HG03025 (cell line): ENCODE measurements at regions not wholly inside any gene's neighbourhood (a gene's known extent, or its start where the extent isn't known, plus 50 kb on each side); places are given as distances from the start of the nearest gene placed in this dataset.

ENCODE experiments used
- ATAC-seq: cut with Tn5 transposase; IDR thresholded peaks from one replicate; pipeline ENCODE4 v1.9.1; 2021; ENCODE audit warnings: mild to moderate bottlenecking, moderate library complexity; ENCODE audit not compliant: unreplicated experiment, low FRiP score

DNA sequence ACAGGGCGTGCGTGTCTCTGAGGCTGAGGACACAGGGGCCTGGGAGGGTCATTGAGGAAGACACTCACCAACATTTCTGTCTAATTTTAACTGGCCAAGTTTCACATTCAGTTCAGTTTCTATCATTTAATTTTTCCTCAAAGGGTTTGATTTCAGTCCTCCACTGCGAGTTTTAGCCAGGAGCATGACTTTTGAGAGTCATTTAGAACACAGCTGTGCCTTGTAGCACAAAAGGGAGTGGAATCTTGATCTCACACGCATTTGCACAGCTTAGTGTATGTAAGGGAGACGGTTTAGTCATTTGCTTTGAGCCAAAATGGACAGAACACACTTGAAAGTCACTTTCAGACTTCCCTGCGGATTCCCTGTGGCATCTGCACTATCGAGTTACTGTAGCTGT is 1090.8 kb downstream of the BCL11B start:
- ATAC-seq: no peak

DNA sequence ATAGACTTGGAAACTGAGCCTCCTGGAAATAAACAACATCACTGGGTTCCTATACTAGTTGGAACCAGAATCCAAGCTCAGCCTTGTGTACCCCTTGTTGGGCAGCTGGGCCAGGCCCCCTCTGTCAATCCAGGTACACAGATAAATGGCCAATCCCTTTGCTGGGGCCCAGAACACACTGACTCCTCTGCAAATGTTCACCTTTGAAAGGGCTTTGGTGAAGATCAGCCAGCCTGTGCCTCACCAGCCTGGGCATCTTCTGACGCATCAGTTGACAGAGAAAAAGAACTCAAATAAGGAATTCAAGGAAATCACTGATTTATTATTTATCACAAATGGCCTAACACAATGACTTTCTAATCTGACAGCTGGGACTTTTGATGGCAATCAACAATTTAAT is 1090.2 kb downstream of the BCL11B start:
- no peak for ATAC-seq

DNA sequence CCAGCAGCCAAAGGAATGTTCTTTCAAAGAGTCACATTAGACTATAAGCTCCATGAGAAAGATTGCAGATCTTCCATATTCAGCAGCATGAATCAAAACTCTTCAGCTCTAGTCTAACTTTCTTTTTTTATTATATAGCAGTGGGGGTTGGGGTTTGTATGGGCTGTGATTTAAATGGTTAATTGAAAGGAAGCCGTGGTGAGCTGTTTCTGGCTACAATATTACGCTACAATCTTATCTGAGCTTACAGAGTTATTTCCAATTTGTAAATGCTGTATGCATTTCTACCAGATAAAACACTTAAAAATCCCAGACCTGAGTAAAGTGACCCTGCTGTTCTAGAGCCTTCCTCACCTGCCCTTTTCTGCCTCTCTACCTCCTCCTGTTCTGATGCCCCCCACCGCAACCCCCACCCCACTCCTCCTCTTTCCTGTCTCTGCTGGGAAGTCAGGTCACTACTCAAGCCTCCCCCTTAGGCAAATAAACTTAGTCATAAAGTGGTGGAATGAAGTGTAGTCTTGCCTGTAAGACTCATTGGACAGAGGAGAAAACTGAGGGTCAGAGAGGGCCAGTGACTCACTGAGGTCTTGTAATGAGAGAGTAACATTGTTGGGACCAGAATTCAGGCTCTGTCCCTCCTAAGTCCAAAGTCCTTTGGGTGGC is 1089.5 kb downstream of the BCL11B start:
- ATAC-seq: no peak

DNA sequence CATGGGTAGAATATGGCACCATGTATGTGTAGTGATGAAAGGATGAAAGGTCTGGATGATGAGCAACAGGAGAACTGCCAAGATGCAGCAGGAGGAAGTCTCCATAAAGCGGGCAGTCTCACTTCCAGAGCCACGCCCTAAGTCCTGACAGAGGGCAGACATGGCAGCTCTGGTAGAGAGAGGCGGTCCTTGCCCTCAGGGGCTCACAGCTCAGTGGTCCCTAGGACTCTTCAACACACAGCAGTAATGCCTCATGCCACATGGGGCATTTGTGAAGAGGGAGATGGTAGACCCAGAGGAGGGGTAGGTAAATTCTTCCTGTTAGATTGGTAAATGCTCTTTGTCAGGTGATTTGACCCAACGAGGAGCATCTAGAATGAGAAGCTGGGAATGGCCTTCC is 1088.4 kb downstream of the BCL11B start:
- ATAC-seq: no peak

DNA sequence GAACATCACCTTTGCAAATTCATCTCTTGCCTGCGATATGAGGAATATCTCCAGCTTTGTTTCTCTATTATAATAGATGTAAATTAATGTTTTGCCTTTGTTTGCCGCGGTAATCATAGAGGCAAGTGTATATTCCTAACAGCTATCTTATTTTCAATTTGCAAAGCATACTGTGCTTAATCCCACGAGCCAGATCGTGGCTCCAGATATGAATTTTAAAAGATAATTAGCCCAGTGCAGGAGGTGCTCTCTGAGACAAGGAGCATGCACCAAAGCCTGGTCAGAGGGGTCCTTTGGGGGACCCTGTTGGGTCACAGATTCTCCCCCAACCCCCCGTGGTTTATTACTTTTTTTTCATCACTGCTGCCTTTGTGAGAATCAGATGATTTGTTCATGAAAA is 1087.5 kb downstream of the BCL11B start:
- no peak for ATAC-seq

DNA sequence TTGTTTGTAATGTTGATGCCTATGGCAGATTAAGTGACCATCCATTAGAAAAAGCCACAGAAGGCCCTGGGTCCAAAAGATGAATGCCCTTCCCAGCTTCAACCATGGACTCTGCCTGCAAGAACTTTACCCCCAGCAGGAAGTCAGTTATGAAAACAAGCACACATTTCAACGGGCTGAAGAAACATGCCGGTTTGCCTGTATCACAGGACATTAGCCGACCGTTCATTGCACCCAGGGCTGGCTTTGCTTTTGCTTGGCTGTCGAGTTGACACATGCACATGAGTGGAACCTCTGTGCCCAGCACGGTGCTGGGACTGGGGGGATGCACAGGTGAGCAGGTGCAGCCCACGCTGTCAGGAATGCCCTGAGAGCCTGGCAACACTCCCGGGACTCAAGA is 1087.0 kb downstream of the BCL11B start:
- ATAC-seq: no peak

DNA sequence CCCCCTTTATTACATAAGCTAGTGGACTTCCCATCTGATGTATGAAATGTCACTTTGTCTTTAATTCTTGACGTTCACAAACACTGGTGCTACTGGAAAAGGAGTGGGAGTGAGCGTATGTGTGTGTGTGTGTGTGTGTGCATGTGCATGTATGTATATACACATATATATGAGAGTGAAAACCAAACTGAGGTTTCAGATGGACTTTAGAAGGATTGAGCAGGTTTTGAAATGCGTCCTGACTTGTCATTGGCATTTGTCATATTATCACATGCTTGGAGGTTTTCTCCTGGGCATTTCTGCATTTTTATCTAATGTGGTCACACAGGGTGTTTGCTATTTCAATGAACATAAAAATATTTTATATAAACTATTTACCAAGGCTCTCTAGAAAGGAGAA is 1085.9 kb downstream of the BCL11B start:
- ATAC-seq: no peak

DNA sequence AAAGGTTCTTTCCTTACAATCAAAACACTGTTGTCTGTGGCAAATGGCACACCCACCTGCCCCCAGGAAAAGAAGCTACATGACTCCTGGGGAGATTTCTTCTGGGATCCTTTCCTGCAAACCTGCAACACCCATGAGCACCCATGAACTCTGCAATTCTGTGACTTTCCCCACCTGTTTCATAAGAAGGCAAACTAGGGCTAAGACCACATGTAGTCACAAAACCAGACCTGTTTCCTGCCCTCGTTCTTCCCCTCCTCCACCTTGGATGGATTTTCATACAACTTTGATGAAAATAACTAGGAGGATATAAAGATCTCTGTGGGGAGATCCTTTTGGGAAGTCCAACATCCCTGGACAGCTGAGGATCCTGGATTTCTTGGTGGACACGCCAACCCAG is 1084.7 kb downstream of the BCL11B start:
- no peak for ATAC-seq

DNA sequence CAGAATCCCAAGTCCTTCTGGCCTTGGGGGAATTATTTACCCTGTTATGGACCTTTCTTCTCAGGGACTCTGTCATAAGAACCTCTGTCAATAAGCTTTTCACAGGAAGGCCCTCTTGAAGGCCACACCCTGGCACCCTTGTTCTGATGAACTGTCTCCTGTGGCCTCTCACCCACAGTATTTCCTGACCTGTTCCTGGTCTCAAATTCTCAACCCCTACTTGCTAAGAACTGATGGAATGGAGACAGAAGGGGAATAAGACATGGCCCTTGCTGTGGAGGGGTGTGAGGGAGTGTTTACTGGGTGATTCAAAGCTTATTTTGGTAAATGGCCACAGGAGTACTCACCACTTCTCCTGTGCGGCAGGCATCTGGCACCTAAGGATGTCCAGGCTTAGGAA is 1082.9 kb downstream of the BCL11B start:
- no peak for ATAC-seq

DNA sequence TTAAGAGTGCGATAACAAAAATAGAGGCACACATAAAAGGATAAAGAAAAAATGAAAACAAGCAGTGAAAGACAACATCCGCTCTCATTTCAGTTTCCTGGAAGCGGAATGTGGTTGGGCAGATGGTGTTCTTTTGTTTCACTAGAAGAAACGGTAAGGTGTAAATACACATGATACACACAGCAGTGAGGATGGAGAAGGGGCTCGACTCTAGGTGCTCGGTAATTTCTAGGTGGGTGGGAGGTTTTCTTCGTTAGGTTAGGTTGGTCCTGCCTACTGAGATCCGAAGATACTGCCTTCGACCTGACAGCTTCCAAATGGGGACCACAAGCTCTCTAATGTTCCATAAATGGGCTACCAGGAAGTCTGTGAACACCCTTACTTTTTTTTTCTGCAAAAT is 1082.5 kb downstream of the BCL11B start:
- no peak for ATAC-seq

DNA sequence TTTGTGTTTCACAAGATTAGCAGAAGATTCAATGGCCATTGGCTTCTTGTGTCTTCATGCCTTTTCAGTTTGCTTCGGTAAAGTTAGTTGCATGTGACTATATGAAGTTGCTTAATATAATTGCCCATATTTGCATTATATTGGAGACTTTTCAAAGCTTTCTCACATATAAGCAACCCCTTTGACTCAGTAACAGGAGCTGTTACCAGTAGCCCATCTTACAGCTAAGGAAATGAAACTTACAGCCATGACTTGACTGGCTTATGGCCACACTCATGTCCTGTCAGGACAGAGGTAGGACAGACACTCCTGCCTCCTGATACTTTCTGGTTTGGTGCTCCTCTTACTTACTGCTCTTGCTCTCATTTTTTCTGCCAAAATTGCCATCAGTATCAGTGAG is 1082.1 kb downstream of the BCL11B start:
- no peak for ATAC-seq

DNA sequence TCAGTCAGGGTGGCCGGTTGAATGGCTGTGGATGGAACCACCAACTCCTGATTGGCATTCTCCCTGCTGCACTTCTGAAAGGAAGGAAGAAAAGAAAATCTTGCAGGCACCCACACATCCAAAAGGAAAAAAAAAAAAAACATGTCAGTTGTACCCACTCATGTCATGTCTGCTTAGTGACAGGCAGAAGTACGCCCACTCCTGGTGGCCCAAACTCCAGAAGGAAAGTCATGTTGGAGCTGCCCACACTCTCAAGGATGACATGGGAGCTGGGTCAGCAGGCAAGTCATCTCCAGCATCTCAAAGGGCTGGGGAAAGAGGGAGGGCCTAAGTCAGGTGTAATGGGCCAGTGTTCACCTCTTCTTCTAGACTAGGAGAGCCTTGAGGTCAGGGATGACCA is 1079.1 kb downstream of the BCL11B start:
- ATAC-seq: no peak

DNA sequence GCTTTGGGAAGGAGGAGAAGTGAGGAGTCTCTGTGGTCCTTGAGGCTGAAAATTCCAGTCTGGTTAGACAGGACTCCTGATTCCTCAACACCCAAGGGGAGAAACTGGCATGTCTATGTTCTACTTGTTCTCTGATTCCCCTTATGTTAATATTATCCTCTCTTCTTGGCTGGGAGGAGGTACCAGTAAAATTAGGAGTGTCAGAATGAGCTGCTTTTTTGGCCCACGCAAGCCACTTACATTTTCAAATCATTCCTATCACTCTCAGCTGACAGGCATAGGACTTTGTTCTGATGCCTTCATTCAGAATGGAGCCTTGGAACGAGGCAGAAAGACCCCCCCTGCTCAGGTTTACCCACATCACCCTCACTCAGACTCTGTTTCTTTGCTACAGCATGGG is 1077.2 kb downstream of the BCL11B start:
- no peak for ATAC-seq

DNA sequence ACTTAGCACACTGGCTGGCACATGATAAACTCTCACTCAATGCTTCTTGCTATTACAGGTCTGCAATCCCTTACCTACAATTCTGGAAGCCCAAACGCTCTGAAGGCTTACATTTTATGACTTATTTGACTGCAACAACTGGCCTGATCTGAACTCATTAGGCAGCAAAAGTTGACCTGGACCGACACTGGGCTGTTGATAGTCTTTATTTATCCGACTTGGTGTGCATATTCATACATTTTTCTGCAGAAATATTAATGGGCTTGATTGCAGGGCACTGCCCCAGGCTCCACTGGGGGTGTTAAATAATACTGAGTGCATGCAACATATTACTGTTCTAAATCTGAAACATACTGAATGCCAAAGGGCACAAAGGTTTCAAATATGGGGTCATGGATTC is 1076.7 kb downstream of the BCL11B start:
- ATAC-seq: no peak

DNA sequence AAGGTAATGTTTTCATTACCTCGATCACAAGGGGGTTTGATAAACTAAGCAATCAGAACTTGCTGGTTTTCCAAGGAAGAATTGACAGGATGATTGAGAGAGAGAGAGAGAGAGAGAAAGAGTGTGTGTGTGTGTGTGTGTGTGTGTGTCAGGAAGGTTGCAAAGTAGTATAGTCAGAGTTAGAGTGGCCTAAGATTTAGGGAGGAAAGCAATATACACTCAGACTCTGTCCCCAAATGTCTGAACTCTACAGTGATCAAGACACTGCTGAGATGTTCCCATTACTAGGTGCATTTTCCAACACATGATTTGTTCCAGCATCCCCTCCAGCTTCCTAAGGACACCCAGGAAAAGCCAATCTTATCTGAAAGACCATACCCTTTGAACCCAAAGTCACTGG is 1074.1 kb downstream of the BCL11B start:
- no peak for ATAC-seq

DNA sequence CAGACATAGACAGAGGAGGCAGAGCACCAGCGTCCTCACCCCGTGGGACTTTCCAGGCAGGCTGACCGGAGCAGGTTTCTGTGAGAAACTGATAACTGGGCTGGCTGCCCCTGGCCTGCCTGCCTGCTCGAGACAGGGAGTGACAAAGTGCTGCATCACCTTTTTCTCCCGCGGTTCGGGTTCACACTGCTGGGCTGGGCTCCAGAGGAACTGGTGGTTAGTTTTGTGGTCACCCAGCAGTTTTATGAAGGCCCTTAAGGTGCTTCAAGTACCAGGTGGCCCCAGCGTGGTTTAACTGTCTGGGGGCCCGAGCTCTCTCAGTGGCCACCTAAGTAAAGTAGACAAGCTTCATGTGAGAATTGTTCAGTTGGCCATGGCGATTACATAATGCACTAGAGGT is 1073.6 kb downstream of the BCL11B start:
- ATAC-seq: no peak

DNA sequence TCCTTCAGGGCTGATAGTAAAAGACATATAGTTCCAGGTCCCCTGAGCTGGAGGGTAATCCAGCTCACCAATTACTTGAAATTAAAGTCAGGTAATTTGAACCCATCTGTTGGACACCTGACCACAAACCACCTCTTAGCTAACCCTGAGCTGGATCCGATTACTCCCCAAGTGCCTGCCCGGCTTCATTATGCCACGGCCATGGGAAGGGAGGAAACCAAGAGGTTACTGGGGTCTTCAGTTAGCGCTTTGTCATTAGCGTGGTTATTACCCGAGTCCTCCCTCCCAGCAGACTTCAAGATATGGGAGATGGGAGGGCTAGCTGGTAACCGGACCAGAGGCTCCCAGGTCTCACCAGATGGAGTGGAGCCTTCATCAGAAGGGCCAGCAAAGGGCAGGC is 1071.4 kb downstream of the BCL11B start:
- no peak for ATAC-seq

DNA sequence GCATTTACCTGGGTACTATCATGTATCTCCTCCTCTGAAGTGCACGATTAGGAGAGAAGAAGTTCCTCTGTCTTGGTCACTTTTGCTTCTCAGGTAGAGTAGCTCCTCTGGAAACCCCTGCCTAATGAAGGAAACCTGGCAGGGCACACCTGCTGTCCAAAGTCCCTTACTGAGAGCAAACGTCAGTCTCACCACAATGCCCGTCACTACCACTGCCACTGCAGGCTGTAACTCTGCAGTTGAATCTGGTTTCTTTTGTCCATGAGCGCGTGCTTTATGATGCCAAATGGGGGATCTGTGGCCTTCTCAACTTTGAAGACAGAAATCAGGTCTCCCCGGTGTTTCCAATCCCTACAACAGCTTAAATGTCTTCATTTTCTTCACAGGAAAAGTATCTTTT is 1068.6 kb downstream of the BCL11B start:
- no peak for ATAC-seq

DNA sequence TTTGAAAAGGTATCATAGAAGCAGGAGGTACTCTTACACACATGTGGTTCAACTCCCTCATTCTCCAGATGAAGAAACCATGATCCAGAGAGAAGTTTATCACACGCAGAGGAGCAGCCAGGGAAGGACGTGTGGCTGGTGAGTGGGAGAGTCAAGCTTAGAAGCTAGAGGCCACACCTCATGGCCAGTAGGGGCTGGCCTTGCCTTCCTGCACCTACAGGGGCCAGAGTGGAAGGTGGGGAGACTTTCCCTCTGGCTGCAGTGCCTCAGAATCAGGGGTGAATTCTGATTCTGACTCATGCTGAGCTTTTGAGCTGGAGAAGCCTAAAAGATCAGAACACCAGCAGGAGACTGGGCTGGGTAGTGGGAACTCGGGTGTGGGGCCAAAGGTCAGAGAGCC is 1067.9 kb downstream of the BCL11B start:
- no peak for ATAC-seq

DNA sequence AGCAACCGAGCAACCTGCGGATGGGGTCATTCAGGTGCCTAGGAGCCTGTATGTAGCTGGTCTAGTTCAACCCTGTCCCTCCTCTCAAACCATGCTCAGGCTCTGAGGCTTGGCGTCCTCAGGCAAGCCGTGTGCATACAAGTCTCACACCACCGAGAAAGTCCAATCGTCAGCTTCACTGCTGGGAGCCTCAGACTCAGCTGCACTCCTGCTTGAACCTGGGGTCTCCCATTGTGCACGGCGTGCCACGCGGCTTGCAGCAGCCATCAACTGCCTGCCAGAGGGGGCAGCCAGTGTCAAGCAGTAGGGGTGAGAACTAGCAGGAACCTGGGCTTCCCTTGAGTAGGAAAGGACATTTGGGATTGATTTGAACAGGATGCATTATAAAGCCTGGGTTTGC is 1064.6 kb downstream of the BCL11B start:
- no peak for ATAC-seq

DNA sequence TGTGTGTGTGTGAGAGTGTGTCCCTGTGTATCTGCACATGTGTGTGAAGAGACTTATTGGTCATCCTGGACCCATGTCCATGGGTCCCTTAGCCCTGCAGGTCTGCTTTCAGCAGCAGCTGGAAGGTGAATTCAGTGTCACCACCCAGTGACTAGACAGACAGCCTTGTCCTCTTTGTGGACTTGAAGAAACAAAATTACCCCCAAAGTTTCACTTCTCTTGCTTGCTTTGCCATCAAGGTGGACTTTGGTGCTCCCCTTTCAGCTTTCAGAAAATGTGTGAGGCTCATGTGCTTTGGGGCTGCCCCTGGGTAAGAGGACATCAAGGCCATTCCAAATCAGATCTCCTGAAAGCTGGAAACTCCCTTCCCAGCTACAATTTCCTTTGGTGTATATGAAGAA is 1063.8 kb downstream of the BCL11B start:
- ATAC-seq: no peak

DNA sequence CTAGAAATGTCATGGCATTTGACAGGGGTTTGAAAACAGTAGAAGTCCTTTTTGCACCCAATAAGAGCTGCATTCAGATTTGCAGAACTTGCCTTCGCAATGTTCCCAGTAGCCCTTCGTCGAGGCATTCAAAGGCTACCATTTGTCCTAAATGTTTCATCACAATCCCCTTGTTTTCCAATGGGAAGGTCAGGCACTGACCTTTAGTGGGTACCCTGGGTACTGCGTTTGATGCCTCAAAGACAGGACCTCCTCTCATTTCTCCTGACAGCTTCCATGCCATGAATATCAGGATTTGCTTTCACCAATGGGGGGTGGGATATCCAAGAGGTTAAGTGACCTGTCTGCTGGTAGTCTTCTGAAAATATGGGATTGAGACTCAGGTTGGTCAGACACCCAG is 1063.1 kb downstream of the BCL11B start:
- no peak for ATAC-seq

DNA sequence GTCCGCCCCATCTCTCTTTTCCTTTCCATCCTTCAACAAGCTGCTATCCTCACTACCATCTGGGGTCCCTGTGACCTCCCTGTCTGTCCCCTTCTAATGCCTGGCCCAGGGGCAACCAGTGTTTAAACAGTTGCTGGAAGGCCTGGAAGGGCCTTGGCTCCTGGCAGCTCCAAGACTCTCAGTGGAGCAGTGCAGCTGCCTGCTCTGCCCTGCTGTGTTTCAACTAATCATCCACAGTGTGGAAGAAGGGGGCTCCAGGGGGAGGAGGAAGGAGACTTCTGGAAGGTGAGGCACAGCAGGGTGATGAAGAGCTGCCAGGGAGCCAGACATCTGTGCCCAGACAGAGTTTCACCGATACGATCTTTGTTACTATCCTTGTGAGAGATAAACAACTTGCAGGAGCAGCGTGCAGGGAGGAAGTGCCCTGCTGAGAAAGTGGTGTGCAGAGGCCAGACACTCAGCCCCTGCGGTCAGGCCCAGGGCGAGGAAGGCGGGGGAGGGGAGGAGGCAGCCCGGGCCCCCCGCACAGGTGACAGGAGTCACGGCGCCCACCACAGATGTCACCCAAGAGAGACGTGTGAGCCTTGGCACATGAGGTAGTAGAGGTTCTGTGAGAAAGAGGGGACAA is 1061.8 kb downstream of the BCL11B start:
- no peak for ATAC-seq
